ENCODE measurements at regions not wholly inside any gene's neighbourhood (a gene's known extent, or its start where the extent isn't known, plus 50 kb on each side); places are given as distances from the start of the nearest gene placed in this dataset.

GRCh38 chr3:111286746-111287145 lies 215.1 kb downstream of the NECTIN3 start:
- TF ChIP-seq, protein P1, sequence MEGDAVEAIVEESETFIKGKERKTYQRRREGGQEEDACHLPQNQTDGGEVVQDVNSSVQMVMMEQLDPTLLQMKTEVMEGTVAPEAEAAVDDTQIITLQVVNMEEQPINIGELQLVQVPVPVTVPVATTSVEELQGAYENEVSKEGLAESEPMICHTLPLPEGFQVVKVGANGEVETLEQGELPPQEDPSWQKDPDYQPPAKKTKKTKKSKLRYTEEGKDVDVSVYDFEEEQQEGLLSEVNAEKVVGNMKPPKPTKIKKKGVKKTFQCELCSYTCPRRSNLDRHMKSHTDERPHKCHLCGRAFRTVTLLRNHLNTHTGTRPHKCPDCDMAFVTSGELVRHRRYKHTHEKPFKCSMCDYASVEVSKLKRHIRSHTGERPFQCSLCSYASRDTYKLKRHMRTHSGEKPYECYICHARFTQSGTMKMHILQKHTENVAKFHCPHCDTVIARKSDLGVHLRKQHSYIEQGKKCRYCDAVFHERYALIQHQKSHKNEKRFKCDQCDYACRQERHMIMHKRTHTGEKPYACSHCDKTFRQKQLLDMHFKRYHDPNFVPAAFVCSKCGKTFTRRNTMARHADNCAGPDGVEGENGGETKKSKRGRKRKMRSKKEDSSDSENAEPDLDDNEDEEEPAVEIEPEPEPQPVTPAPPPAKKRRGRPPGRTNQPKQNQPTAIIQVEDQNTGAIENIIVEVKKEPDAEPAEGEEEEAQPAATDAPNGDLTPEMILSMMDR (conservative IDR thresholded peaks at IDR 0.05 in 1 of 2, IDR thresholded peaks at IDR 0.05 in 1 of 2; ENCODE audit: low read depth in 1 of 2, low read length in 2 of 2), result no peak
- no peak for TF ChIP-seq EZH2 (IDR thresholded peaks at IDR 0.05; ENCODE audit: low read length, missing control alignments)

Measured in fibroblast of lung (primary cell).